ENCODE measurements at regions not wholly inside any gene's neighbourhood (a gene's known extent, or its start where the extent isn't known, plus 50 kb on each side); places are given as distances from the start of the nearest gene placed in this dataset.

DNA sequence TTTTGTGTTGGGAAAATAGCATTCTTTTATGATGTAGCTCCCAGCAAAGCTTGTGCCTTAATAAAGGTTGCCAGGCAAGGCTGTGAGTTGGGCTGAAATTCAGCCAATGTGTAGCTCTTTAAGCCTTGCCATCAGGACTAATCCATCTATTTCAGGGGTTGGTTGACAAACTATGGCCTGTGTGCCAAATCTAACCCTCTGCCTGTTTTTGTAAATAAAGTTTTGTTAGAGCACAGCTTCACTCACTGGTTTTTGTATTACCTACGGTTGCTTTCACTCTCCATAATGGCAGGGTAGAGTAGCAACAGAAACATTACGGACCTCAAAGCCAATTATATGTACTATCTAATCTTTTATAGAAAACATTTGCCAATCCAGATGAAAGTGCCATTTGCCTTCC is 638.1 kb upstream of the POT1 start:
- no peak for DNase-seq (ENCODE audit: low spot score)

DNA sequence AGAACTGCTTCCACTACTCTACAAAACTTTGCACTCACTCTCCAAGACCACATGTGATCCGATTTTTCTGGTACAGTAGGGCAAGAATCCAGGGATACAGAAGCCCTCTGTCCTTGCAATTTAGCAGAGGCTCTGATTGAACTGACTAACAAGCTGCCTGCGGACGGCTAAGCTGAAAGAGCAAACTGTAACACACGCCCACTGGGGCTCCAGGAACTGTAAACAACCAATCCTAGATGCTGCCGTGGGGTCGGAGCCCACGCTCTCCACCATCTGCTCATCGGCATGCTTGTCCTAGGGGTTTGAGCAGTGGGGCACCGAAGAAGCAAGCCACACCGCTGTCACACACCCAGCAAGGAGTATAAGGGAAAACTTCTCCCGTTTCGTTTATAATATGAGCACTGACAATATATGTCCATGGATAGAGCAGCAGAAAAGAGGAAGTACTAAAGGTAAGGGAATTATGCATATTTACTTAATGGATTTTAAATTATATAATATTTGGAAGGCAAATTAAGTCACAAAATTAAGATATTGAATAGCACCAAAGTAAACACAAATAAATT is 634.4 kb upstream of the POT1 start:
- no peak for DNase-seq (ENCODE audit: low spot score)

DNA sequence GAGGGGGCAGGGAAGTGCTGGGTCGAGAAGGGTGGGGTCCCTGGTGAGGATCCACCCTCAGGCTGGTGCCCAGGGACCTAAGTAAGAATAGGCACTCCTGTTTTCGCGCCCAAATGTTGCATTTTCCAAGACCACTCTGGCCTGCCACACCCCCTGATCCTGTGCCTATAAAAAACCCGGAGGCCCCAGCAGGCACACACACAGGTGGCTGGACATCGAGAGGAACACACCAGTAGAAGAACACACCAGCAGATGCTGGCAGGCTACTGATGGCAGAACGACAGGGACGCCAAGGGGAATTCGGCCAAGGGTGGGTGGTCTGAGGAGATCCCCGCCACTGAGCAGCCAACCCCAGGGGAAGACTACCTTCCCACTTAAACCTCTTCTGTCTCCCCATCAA is 633.9 kb upstream of the POT1 start:
- DNase-seq (ENCODE audit: low spot score): no peak

DNA sequence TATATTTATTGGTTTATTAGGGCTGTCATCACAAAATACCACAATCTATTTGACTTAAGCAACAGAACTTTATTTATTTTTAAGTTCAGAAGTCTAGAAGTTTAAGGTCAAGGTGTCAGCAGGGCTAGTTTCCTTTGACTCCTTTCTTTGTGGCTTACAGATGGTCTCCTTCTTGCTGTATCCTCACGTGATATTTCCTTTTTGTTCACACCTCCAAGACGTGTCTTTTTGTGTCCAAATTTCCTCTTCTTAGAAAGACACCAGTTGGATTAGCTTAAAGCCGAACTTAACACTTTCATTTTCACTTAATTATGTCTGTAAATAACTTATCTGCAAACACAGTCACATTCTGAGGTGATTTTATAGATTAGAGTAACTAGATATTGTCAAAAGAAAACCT is 631.4 kb upstream of the POT1 start:
- DNase-seq (ENCODE audit: low spot score): peak; percentile 14

DNA sequence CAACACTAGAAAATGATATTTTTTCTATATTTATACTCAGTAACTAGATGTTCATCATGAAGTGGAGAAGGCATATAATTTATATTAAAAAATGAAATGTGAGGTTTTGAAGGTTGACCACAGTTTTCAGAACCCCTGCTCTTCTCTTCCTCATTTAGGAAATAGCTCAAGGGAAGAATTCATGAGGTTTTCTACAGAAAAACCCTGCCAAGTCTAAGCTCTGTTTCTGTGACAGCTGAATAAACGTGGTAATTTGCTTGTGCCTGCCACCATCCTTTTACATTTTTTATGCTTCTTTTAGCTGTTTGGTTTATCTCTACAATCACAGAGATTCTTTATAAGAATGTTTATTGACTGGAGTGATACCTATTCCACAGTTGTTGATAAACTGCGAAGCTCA is 630.3 kb upstream of the POT1 start:
- DNase-seq (ENCODE audit: low spot score): no peak

DNA sequence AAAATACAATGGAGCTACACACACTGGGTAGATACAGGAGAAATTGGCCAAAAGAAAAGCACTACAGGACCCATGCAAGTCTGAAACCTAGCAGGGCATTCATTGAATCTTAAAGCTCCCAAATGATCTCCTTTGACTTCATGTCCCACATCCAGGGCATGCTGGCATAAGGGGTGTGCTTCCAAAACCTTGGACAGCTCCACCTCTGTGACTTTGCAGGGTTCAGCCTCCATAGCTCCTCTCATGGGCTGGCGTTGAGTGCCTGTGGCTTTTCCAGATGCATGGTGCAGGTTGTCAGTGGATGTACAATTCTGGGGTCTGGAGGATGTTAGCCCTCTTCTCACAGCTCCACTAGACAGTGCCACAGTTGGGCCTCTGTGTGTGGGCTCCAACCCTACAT is 626.3 kb upstream of the POT1 start:
- peak; percentile 9 for DNase-seq (ENCODE audit: low spot score)

DNA sequence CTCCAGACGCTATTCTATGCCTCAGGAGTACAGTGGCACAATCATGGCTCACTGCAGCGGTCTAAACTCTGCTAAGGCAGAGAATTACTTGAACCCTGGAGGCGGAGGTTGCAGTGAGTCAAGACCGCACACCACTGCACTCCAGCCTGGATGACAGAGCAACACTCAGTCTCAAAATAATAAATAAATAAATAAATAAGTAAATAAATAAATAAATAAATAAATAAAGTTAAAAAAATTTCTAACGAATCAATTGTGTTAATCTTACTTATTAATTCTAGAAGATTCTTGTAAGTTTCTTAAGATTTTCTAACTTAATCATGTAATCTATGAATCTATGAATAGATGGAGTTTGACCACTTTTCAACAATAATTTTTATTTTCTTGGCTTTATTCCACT is 621.4 kb upstream of the POT1 start:
- no peak for DNase-seq (ENCODE audit: low spot score)

DNA sequence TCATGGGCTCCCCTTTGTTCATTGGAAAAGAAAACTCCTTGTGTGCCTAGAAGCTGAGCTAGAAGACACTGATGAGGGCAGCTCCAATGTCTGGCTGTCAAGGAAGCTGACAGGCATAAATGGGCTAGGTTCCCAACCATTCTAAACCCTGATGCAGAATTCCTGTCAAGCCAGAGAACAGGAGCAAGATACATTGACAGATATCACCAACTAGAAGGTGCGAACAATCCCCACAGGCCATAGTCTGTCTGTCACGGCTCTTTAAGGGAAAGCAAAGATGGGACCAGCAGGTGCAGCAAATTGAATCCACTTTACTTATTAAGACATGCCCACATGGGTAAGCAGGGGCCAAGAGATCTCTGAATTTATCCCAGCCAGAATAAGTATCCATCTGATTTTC is 617.9 kb upstream of the POT1 start:
- no peak for DNase-seq (ENCODE audit: low spot score)

DNA sequence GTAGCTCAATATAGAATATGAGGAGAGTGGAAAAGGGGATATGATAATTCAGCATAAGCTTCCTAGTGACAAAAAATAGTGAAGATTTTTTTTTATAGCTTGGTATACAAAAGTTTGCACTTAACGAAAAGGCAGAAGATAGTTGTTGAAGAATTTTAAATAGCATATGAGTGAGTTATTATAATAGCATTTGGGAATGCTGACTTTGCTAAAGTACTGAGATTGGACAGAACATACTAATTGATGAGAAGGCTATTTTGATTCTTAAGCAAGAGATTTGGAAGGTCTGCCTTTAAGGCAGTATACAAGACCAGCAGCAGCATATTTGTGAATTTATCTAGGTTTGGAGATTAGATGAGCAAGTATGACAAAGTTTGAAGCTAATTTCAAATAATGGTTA is 600.9 kb upstream of the POT1 start:
- DNase-seq (ENCODE audit: low spot score): no peak

DNA sequence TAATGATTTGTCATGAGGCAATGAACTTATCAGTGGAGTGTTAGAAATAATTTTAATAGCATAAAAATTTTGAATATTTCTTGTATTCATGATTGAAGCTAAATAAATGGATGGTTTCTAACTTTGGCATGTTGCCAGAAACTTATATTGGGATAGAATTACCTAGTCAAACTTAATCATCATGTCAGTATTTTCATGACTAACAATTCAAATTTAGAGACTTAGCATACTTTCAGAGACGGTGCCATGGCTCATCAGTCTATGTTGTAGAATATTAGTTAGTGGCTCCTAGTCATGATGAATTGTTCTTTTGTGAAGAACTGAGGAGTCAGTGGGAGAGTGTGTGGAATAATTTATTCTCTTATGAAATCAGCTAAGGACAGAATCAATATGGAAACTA is 599.6 kb upstream of the POT1 start:
- DNase-seq (ENCODE audit: low spot score): no peak

DNA sequence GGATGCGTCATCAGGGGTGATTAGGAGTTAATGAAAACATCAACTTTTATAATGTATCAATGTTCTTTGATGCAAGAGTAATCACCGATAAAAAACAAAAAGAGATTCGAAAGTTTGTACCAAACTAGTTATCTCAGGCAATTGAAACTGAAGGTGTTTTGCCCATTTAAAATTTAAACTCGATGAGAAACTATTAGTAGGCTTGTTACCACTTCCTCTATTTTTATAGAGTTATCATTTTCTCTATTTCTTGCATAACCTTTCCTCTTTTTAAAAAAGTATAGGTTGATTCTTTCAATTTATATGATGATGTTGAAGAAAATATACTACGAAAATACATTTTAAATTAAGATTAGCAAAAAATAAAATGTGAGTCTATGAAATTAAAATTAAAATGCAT is 597.3 kb upstream of the POT1 start:
- no peak for DNase-seq (ENCODE audit: low spot score)

DNA sequence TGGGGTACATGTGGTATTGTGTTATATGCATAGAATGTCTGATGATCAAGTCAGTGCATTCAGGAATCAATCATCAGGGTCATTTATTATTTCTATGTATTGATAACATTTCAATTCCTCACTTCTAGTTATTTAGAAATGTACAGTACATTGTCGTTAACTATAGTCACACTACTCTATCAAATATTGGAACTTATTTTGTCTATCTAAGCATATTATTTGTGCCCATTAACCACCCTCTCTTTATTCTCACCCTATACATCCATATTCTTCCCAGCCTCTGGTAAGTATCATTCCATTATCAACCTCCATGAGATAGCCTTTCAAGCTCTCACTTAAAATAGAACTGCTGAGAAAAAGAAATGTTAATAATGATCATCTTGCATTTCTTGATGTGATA is 596.5 kb upstream of the POT1 start:
- no peak for DNase-seq (ENCODE audit: low spot score)

DNA sequence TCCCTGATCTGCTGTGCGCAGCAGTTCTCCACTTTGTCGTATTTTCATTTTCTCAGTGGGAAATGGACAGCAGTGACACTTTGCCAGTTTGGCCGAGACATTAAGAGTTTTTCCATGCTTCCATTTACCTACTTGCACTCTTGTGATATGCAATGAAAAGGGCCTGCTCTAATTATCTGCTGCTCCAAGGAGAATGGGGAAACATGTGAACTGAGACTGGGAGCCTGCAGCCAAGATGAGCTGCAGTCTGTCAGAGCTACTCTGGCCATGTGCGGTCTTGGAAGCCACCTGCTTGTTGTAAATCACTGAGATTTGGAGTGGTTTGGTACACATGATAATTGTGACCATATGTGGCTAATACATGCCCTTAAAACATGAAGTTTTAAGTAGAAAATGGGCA is 586.6 kb upstream of the POT1 start:
- DNase-seq (ENCODE audit: low spot score): no peak

DNA sequence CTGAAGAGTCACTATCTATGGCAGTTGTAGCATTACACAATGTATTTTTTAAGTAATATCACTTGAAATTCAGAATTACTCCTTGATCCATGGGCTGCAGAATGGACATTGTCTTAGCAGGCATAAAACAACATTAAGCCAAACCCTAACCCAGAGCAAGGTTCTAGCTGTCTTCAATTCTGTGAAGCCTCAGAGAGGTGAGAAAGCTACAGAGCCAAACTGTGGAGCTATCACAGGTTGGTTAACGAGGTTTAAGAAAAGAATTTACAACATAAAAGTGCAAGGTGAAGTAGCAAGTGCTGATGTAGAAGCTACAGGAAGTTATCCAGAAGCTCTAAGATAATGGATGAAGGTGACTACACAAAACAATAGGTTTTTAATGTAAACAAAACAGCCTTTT is 582.7 kb upstream of the POT1 start:
- DNase-seq (ENCODE audit: low spot score): no peak

DNA sequence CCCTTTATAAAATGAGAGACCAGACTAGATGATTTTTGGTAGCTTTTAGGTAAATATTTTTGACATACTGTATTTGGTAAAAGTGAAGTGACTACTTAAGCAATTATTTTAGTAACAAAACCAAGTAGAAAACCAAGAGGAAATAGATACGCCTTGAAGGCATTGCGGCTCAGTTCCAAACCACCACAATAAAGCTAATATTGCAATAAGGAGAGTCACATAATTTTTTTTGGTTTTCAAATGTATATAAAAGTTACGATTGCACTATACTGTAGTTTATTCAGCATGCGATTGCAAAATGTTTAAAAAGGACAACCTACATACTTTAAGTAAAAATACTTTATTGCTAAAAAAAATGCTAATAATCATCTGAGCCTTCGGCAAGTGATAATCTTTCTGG is 581.7 kb upstream of the POT1 start:
- DNase-seq (ENCODE audit: low spot score): no peak

DNA sequence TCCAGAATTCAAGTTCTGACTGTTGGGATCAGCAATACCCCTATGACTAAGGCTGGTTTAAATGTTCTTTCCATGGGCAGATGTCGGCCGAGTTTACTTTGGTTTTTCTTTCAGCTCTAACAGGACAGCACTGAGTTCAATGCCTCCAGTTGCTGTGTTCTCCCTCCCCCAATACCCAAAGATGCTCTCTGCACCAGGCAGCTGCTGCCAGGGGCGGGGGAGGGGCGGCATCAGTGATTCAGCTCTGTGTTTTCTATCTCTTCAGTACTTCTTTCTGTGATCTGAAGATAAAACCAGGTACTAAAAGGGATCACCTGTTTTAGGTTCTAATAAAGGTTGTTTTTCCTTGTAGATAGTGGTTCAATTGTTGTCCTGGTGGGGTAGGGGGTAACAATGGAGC is 576.7 kb upstream of the POT1 start:
- no peak for DNase-seq (ENCODE audit: low spot score)

DNA sequence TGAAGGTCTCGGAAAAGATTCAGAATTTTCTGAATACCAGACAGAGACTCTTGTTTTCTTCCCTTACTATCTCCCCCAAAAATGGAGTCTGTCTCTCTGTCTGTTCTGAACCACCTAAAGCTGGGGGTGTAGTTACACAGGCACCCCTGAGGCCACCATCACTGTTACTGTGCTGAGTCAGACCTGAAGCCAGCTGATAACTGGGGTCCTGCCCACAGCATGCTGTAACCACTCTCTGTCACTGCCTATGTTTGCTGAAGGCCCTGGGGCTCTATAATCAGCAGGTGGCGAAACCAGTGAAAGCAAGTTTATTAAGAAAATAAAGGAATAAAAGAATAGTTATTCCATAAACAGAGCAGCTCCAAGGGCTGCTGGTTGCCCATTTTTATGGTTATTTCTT is 575.2 kb upstream of the POT1 start:
- no peak for DNase-seq (ENCODE audit: low spot score)

DNA sequence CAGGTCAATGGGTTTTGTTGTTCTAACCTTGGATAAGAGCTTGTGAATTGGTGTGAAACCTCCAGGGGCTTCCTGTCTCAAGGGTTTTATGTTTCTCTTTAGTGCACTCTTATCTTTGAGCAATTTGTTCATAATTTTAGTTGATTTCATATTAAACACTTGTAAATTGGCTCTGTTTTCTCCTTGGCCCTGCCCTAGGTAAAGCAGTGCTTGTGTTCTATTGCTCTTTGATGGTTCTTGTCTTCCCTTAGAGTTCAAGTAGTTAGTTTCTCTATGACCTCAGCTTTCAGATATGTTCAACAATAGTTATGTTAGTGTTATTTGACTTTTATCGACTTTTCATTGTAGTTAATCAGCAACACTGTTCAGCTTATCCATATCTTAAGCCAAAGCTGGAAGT is 566.4 kb upstream of the POT1 start:
- DNase-seq (ENCODE audit: low spot score): no peak

DNA sequence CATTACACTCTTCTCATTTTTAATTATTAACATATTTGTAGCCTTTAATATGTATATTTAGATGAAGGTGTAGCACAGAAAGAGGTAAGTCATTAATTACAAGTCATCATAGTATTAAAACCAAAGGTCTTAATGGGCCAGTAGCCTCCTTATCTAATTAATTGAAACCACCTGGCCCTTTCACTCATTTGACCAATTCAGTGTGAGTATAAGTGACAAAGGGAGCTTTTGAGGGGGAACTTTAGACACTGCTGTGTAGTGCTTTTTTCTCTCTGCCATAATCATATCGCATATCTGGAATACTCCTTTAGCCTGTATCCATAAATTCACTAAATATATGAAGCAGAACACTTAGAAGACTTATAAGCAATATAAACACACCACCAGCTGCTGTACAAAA is 562.9 kb upstream of the POT1 start:
- DNase-seq (ENCODE audit: low spot score): no peak

DNA sequence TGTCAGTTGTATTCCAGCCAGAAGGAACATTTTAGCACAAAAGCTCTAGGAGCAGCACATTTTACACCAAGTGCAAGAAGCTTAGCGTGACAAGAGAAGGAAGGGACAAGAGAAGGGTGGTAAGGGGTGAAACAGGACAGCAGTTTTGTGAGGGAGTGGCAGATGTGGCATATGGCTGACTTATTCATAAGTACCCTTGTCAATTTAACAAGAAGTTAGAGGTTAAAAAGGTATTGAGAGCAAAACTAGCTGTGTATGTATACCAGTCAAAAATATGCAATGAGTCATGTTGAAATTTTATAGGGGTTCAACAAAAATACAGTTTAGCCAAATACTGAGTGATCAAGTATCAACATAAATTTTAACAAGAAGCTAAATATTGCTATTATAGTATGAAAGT is 561.5 kb upstream of the POT1 start:
- no peak for DNase-seq (ENCODE audit: low spot score)

DNA sequence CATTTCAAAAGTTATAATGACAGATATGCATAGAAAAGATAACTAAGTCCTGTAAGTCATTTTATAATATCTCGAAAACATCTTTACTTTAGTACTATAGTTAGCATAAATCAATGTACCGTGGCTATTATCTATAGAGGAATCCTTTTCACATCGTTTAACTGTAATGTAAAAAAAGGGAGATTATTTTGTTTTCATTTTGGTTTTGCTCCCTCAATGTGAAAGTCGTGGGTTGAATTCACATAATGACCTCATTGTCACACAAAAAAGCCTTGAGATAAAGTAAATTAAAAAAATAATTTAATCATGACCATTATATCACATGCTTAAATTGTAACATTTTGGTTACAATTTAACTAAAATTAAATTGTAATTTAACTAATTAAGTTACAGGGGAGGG is 560.5 kb upstream of the POT1 start:
- DNase-seq (ENCODE audit: low spot score): no peak

DNA sequence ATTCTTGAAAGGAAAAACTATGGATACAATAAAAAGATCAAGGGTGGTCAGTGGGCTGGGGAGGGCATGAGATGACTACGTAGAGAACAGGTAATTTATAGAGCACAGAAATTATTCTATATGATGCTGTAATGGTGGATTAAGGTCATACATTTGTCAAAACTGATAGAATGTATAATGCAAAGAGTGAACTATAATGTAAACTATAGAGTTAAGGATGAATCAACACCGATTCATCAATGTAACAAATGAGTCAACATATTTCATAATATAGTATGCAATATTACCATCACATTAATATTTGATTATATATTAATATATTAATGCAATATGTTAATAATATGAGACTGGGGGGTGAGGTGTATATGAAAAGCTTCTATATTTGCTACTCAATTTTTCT is 555.6 kb upstream of the POT1 start:
- DNase-seq (ENCODE audit: low spot score): no peak

DNA sequence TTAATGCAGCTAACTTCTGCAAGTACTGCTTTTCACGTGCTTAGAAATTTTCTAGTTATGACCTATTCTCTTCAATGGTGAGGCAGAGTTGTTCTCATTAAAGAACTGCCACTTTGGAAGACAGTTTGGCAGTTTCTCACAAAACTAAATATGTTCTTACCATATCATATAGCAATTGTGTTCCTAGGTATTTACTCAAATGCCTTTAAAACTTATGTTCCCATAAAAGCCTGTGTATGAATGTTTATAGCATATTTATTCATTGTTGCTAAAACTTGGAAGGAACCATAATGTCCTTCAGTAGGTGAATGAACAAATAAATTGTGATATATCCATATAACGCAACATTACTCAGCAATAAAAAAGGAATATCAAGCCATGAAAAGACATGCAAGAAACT is 555.1 kb upstream of the POT1 start:
- DNase-seq (ENCODE audit: low spot score): no peak

DNA sequence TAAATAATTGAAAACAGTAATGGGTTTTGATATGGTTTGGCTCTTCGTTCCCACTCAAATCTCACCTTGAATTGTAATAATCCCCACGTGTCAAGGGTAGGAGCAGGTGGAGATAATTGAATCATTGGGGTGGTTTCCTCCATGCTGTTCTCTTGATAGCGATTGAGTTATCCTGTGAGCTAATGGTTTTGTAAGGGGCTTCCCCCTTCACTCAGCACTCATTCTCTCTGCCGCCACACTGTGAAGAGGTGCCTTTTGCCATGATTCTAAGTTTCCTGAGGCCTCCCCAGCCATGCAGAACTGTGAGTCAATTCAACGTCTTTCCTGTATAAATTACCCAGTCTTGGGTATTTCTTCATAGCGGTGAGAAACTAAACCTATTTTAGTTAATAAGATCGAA is 551.7 kb upstream of the POT1 start:
- DNase-seq (ENCODE audit: low spot score): no peak

DNA sequence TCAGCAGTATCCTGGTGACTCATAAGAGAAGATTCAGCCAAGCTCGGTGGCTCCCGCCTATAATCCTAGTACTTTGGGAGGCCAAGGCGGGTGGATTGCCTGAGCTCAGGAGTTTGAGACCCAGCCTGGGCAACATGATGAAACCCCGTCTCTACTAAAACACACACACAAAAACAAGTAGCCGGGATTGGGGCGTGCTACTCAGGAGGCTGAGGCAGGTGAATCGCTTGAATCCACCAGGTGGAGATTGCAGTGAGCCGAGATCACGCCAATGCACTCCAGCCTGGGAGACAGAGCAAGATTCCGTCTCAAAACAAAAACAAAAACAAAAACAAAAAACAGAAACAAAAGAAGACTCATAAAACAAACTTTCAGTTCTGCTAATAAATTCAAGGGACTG is 551.1 kb upstream of the POT1 start:
- no peak for DNase-seq (ENCODE audit: low spot score)
